ENCODE measurements at regions not wholly inside any gene's neighbourhood (a gene's known extent, or its start where the extent isn't known, plus 50 kb on each side); places are given as distances from the start of the nearest gene placed in this dataset.

DNA sequence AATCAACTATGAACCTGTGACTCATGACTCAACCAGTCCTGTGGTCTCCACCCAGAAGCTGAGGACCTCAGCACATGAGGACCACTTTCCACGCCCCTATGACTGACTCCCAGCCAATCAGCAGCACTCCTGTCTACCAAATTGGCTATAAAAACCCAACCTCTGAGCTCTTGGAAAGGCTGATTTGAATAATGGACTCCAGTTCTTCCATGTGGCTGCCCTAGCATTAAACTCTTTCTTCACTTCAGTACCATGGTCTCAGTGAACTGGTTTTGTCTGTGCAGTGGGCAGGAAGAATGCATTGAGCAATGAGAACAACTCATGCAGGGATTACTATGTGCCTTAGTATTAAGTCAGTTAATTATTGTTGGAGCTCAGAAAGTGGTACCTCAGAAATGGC is 78.3 kb downstream of the CMPK2 start:
- Histone ChIP-seq H3K79me2 (ENCODE audit: insufficient read depth, low read length) (no peaks in the 10 kb centered on the region), H3K9me2 (replicated peaks; ENCODE audit: low read depth, low read length) (no peaks in the 10 kb centered on the region), H3K4me3 (ENCODE audit: low read length, poor library complexity, severe bottlenecking) (no peak overlapping the region), H3K27me3 (ENCODE audit: insufficient read depth, low read length, poor library complexity, severe bottlenecking) (no peaks in the 10 kb centered on the region), H4K20me1 (ENCODE audit: insufficient read depth, low read length, poor library complexity, severe bottlenecking) (no peaks in the 10 kb centered on the region), H3K4me2 (ENCODE audit: low read depth, low read length, poor library complexity, severe bottlenecking) (no peak overlapping the region), H3F3A (ENCODE audit: low read depth) (no peaks in the 10 kb centered on the region), H3K9me3 (ENCODE audit: insufficient read depth, low read depth, low read length) (no peaks in the 10 kb centered on the region), H3K9ac (ENCODE audit: low read depth, low read length, poor library complexity, severe bottlenecking) (no peak overlapping the region), H2AFZ (ENCODE audit: low read length) (no peak overlapping the region), H3K36me3 (ENCODE audit: insufficient read depth, low read length) (no peaks in the 10 kb centered on the region), H3K4me1 (ENCODE audit: insufficient read depth, low read length, poor library complexity, severe bottlenecking) (no peaks in the 10 kb centered on the region)
- no peak for TF ChIP-seq EZH2phosphoT487 (IDR thresholded peaks at IDR 0.05; ENCODE audit: borderline replicate concordance)
- TF ChIP-seq, protein P1, sequence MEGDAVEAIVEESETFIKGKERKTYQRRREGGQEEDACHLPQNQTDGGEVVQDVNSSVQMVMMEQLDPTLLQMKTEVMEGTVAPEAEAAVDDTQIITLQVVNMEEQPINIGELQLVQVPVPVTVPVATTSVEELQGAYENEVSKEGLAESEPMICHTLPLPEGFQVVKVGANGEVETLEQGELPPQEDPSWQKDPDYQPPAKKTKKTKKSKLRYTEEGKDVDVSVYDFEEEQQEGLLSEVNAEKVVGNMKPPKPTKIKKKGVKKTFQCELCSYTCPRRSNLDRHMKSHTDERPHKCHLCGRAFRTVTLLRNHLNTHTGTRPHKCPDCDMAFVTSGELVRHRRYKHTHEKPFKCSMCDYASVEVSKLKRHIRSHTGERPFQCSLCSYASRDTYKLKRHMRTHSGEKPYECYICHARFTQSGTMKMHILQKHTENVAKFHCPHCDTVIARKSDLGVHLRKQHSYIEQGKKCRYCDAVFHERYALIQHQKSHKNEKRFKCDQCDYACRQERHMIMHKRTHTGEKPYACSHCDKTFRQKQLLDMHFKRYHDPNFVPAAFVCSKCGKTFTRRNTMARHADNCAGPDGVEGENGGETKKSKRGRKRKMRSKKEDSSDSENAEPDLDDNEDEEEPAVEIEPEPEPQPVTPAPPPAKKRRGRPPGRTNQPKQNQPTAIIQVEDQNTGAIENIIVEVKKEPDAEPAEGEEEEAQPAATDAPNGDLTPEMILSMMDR (conservative IDR thresholded peaks at IDR 0.05; ENCODE audit: low read length) = no peak

DNA sequence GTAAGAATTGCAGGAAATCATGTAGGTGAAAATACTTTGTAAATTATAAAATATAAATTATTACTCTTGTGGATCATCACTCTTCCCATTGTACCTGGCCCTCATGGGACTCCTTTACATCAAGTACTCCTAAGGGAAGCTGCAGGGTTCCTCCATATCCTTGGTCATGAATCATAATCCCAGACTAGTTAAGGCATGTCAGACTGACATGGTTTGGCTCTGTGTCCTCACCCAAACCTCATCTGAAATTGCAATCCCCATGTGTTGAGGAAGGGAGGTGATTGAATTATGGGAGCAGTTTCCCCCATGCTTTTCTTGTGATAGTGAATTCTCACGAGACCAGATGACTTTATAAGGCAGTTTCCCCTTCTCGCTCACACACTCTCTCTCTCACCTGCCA is 77.1 kb downstream of the CMPK2 start:
- Histone ChIP-seq H2AFZ (ENCODE audit: low read length) (no peak overlapping the region), H3K36me3 (ENCODE audit: insufficient read depth, low read length) (no peaks in the 10 kb centered on the region), H3K4me2 (ENCODE audit: low read depth, low read length, poor library complexity, severe bottlenecking) (no peak overlapping the region), H3K79me2 (ENCODE audit: insufficient read depth, low read length) (no peaks in the 10 kb centered on the region), H3K9me2 (replicated peaks; ENCODE audit: low read depth, low read length) (no peaks in the 10 kb centered on the region), H4K20me1 (ENCODE audit: insufficient read depth, low read length, poor library complexity, severe bottlenecking) (no peaks in the 10 kb centered on the region), H3K4me3 (ENCODE audit: low read length, poor library complexity, severe bottlenecking) (no peak overlapping the region), H3K9ac (ENCODE audit: low read depth, low read length, poor library complexity, severe bottlenecking) (no peak overlapping the region), H3K9me3 (ENCODE audit: insufficient read depth, low read depth, low read length) (no peaks in the 10 kb centered on the region), H3K4me1 (ENCODE audit: insufficient read depth, low read length, poor library complexity, severe bottlenecking) (no peaks in the 10 kb centered on the region), H3K27me3 (ENCODE audit: insufficient read depth, low read length, poor library complexity, severe bottlenecking) (no peaks in the 10 kb centered on the region), H3F3A (ENCODE audit: low read depth) (no peaks in the 10 kb centered on the region)
- TF ChIP-seq, protein P1 (conservative IDR thresholded peaks at IDR 0.05; ENCODE audit: low read length) = no peak

DNA sequence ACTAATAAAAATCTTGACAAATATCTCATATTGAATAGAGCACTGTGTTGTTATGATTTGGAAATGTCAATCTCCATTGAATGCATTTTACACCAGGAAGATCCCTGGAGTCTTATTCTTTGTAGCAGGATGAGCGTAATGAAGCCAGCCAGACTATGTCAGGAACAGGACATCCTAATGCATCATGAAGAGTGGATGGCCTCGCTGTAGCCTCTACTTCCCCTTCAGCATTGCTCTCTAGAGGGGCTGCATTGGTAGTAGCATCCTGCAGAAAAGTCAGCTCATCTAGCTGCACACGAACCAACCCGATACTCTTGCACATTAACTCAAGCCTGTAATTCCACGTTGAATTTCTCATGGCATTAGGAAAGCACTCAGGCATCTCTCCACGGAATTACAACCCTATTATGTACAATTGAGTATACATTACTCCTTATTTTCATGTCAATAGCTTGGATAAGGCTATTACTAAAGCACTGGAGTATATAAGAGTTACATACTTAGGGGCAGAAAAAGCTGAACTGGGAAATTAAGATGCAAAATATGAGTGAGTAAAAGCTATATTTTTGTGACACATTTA is 76.1 kb downstream of the CMPK2 start:
- Histone ChIP-seq H3F3A (ENCODE audit: low read depth) (no peaks in the 10 kb centered on the region), H4K20me1 (ENCODE audit: insufficient read depth, low read length, poor library complexity, severe bottlenecking) (no peaks in the 10 kb centered on the region), H3K4me2 (ENCODE audit: low read depth, low read length, poor library complexity, severe bottlenecking) (no peak overlapping the region), H2AFZ (ENCODE audit: low read length) (no peak overlapping the region), H3K27me3 (ENCODE audit: insufficient read depth, low read length, poor library complexity, severe bottlenecking) (no peaks in the 10 kb centered on the region), H3K36me3 (ENCODE audit: insufficient read depth, low read length) (no peaks in the 10 kb centered on the region), H3K9ac (ENCODE audit: low read depth, low read length, poor library complexity, severe bottlenecking) (no peak overlapping the region), H3K9me2 (replicated peaks; ENCODE audit: low read depth, low read length) (no peaks in the 10 kb centered on the region), H3K9me3 (ENCODE audit: insufficient read depth, low read depth, low read length) (no peaks in the 10 kb centered on the region), H3K4me3 (ENCODE audit: low read length, poor library complexity, severe bottlenecking) (no peak overlapping the region), H3K79me2 (ENCODE audit: insufficient read depth, low read length) (no peaks in the 10 kb centered on the region), H3K4me1 (ENCODE audit: insufficient read depth, low read length, poor library complexity, severe bottlenecking) (no peaks in the 10 kb centered on the region)
- TF ChIP-seq EZH2phosphoT487 (IDR thresholded peaks at IDR 0.05; ENCODE audit: borderline replicate concordance) = no peak
- TF ChIP-seq, protein P1 (conservative IDR thresholded peaks at IDR 0.05; ENCODE audit: low read length) = no peak

Data from Loucy (cell line).